Fibroblast of skin of abdomen (primary cell): ENCODE measurements at regions not wholly inside any gene's neighbourhood (a gene's known extent, or its start where the extent isn't known, plus 50 kb on each side); places are given as distances from the start of the nearest gene placed in this dataset.

ENCODE experiments used
- DNase-seq: peaks from one replicate; pipeline ENCODE4 v3.0.0-alpha.2; 2013

GRCh38 chr20:48170625-48171024 lies 385.3 kb upstream of the SULF2 start:
- no peak for DNase-seq

- DNase-seq = peak; percentile 31
Observed at GRCh38 chr20:48169650-48170225, 384.5 kb upstream of the SULF2 start.

GRCh38 chr20:48166082-48166835 lies 381.0 kb upstream of the SULF2 start:
- DNase-seq = no peak

GRCh38 chr20:48165401-48165685 lies 380.1 kb upstream of the SULF2 start:
- DNase-seq = no peak

- no peak for DNase-seq
Observed at GRCh38 chr20:48164566-48165400, 379.5 kb upstream of the SULF2 start.

GRCh38 chr20:48164034-48164433 lies 378.8 kb upstream of the SULF2 start:
- no peak for DNase-seq

GRCh38 chr20:48163505-48163904 lies 378.2 kb upstream of the SULF2 start:
- no peak for DNase-seq

- no peak for DNase-seq
Observed at GRCh38 chr20:48162621-48163020, 377.3 kb upstream of the SULF2 start.

GRCh38 chr20:48159145-48160008 lies 374.1 kb upstream of the SULF2 start:
- DNase-seq = no peak

GRCh38 chr20:48158014-48158413 lies 372.7 kb upstream of the SULF2 start:
- no peak for DNase-seq

- no peak for DNase-seq
Observed at GRCh38 chr20:48156951-48157700, 371.8 kb upstream of the SULF2 start.

- no peak for DNase-seq
Observed at GRCh38 chr20:48156521-48156920, 371.2 kb upstream of the SULF2 start.

- no peak for DNase-seq
Observed at GRCh38 chr20:48155268-48155667, 370.0 kb upstream of the SULF2 start.

- DNase-seq = no peak
Observed at GRCh38 chr20:48154040-48154765, 368.9 kb upstream of the SULF2 start.

- DNase-seq = no peak
Observed at GRCh38 chr20:48153523-48153922, 368.2 kb upstream of the SULF2 start.

- no peak for DNase-seq
Observed at GRCh38 chr20:48153103-48153502, 367.8 kb upstream of the SULF2 start.

- no peak for DNase-seq
Observed at GRCh38 chr20:48150568-48150967, 365.3 kb upstream of the SULF2 start.

GRCh38 chr20:48149902-48150301 lies 364.6 kb upstream of the SULF2 start:
- no peak for DNase-seq

- no peak for DNase-seq
Observed at GRCh38 chr20:48148916-48149672, 363.8 kb upstream of the SULF2 start.

- no peak for DNase-seq
Observed at GRCh38 chr20:48148020-48148419, 362.7 kb upstream of the SULF2 start.

GRCh38 chr20:48147311-48147710 lies 362.0 kb upstream of the SULF2 start:
- no peak for DNase-seq
